ENCODE measurements at regions not wholly inside any gene's neighbourhood (a gene's known extent, or its start where the extent isn't known, plus 50 kb on each side); places are given as distances from the start of the nearest gene placed in this dataset.
"Not testable (repeated sequence)": the region's sequence is repeated elsewhere in the genome, so short reads cannot be mapped to it uniquely, and the experiment has no call there.

DNA sequence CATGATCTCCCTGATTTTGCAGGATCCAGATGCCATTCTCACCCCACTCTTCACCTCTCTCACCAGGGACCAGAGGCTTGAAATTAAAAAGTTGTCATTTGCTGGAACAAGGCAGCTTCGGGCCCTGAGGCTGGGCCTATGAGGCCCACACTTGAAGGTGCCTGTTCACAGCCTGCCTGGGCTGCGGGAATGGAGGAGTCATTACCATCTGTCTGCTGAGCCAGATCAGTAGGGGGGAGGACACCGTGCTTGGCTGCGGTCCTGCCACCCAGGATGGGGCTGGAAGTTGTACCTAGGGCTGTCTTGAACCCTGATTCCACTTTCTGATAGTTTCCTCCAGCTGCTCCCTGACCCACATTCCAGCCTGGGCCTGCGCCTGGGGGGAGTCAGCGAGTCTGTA lies 208.3 kb upstream of the N4BP1 start:
- no peak for DNase-seq

DNA sequence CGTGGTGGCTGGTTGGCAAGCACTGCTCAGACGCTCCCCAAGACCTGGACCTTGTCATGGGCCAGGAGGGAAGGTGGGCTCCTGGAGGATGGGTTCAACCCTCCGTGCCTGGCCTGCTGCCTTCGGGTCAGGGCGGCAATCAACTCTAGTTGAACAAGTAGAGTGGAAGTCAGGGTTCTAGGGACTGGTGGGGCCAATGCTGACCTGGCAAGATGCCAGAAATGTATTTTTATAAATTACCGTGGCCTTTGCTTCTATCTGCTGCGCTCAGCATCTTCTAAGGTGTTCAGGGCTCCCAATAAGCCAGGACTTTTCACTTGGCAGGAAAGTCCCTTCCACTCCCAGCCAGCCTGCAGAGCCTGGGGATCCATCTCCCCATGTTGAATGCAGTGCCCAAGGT lies 207.1 kb upstream of the N4BP1 start:
- DNase-seq: no peak

DNA sequence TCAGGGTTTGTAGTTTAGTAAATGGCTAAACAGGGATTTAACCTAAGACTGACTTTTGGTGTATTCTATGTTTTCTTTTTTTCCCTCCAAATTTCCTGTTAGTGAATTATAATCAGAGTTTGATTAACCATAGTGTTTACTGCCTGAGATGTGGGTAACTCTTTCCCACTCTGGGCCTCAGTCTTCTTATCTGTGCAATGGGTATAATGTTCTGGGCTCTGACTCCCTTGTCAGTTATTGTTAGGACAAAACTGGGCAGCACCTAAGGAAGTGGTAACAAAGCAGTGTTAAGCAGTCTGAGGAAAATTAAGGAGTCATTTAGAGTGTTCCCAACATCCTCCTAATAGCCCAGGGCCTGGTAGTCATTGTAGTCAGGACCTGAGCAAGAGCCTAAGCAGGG lies 206.4 kb upstream of the N4BP1 start:
- no peak for DNase-seq

DNA sequence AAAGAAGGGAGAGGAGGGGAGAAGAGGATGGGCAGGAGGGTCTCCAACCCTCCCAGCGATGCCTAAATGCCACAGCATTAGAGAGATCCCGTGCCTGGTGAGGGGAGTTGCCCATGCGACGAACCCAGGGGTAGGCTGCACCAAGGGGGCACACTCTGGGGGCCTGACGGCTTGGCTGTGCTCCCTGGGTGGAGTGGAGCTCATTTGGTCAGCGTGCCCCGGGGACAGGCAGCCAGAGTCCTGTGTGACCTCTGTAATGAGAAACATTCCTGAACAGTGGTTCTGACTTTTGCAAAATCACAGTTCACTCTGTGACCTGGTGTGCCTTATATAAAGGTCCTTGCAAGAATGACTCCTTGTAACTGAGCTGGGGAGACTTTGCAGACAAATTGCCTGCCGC lies 205.0 kb upstream of the N4BP1 start:
- DNase-seq: no peak

DNA sequence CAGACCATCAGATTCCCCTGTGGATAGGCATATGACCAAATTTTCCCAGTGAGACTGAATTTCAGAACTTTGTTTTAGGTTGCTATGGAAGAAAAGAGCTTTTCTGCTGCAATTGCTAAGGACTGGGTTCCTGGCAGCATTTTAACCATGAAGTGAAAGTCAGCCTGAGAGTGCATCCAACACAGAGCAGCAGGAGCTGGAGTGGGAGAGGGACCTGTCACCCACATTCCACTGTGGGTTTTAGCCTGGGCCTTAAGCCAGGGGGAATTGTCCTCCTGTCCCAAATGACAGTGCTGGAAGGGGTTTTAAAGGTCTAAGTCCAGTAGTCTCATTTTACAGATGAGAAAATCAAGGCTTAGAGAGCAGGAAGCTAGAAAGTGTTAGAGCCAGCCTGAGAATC lies 203.5 kb upstream of the N4BP1 start:
- no peak for DNase-seq

DNA sequence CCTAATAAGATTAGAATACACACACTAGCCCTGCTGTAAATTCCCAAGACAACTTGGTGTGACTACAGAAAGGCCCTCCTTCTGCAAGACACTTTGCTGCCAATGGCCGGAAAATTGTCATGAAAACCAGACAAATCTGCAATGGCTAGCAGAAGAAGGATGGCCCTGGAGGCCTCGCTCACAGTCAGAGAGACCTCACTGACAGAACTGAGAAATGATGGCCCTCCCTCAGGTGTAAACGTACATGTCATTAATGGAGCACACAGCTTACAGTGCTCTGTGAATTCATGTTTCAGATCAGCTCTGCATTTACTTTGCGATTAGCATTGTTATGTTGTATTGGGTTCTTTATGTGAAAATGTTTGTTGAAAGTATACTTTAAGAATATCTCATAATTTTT lies 202.9 kb upstream of the N4BP1 start:
- DNase-seq: no peak

DNA sequence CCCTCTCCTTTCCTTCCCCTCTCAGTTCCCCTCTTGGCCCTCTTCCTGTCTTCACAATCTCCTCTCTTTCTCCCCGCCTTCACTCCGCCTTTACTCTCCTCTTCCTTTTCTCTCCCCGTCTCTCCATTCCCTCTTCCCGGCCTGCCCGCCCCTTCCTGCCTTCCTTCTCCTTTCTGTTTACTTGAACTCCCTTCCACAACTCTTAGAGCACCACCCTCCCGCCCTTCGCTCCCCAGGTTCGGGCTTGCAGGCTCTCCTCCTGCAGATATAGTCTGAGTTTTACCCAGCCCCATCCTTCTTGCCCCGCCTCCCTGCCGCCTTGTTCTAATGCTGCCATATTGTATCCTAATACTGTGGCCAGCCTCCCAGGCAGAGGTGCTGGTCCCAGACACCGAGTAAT lies 201.5 kb upstream of the N4BP1 start:
- no peak for DNase-seq

DNA sequence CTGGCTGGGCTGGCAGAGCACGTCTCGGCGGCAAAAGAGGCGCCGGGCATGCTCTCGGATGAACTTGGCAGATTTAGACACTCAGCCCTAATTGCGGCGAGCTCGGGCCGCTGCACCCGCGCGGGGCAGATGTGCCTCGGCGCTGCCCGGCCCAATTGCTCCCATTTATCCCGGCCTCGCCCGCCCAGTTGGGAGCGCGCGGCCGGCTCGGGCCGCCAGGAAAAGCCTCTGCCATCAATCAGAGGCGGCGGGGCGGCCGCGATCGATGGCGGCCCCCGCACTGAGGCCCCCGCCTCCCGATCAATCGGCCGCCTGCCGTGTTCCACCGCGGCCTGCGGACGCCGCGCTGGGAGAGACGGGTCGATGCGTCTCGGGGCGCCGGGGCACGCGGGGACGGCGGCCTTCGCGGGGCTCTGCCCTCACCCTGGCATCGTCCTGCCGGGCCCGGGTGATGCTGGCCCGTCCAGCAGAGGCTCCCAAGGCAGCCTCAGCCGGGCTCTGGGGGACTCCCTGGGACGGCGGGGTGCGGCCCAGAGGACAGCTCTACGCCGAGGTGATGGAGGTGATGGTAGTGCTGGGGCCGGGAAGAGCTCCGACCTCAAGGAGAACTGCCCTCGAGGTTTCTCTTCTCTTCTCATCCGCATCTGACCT lies 200.9 kb upstream of the N4BP1 start:
- no peak for DNase-seq

DNA sequence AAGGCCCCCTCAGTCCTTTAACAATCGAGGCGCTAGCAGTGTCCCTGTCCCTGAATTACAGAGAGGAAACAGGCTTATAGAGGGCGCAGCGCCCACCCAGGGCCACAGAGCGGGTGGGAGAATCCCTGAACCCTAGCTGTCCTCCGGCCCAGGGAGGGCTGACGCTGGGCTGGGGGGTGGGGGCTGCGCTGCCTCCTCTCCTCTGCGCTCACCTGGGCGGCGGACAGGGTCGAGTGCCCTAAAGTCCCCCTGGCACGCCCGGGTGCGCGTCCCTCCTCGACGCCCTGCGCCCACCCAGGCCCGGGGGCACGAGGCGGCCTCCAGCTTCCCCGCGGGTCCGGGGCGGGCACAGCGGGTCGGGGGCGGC lies 200.4 kb upstream of the N4BP1 start:
- DNase-seq: no peak

DNA sequence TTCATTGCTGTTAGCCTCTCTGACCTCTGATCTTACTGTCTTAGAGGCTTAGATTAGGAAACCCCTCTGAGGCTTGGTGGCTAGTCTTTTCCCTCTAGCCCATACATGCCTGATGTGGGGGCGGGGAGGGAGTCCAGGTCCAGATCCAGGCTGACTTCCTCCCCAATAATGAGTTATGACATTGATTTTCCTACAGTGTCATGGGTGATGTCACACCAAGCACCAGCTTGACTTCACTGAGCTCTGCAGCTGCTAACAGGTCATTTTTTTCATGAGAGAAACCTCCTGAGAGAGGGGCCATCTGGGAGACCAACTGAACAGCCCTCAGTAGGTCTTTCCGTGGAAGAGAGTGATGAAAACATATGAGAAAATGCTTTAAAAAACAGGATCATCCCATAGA lies 180.2 kb upstream of the N4BP1 start:
- no peak for DNase-seq

DNA sequence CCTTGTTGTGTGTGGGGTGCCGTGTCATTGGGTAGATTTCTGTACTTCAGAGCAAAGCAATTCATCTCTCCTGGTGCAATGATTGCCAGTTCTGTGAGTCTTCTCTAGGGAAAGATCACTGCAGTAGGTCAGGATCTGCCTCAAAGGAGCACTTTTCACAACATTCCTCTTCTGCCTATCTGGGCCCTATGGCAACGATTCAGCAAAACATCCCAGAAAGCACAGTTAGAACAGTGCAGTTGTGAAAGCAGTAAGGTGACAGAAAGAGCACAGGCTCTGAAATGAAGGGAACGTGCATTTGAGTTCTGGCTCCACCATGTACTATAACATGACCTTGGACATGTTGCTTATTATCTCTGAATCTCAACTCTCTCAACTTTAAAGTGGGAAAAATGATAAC lies 178.5 kb upstream of the N4BP1 start:
- DNase-seq: no peak

DNA sequence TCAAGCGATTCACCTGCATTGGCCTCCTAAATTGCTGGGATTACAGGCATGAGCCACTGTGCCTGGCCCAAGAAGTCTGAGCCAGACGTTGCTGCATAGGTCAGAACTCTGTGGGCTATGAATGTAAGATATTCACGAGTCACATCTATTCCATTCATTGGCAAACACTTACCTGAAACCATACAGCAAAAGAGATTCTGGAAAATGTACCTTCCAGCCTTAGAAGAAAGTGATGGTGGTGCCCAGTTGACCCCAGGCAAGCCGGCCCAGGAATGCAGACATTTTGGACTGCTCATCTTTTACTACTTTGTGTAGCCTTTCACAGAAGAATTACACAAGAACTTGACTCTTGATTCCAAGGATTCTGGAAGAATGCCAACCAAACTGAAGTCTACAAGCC lies 135.6 kb upstream of the N4BP1 start:
- DNase-seq: no peak

DNA sequence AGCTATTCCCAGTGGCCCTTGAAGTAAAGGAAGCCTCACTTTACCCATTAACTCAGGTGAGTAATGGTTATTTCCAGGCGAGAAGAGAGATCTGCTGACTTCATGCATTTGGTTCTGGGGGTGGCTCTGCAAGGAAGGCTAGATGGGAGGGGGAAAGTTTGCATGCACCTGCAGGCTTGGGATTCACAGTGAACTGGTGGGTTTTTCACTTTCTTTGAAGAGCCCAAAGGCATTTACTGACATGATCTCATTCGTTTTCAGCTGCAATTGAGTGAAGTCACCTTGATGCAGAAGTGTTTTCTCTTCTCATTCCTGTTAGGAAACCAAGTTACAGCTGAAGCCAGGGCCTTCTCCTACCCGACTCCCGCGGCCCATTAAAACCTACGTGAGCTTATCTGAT lies 131.0 kb upstream of the N4BP1 start:
- no peak for DNase-seq

DNA sequence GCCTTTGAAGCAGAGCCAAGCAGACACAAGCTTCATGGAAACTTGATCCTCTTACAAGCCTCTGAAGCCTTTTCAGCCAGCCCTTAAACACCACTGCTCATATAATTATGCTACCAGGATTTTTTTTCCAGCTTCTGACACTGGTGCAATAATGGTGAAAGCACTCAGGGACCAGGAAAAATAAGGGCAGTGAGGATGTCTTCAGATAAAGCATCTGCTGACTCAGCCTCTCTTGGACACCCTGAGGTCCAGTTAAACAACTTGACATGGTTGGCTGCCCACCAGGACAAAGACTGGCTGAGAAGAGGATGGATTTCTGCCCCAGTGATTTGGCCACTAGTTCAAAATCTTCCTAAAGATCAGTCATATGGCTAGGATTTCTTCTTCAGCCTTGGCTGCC lies 124.2 kb upstream of the N4BP1 start:
- no peak for DNase-seq

DNA sequence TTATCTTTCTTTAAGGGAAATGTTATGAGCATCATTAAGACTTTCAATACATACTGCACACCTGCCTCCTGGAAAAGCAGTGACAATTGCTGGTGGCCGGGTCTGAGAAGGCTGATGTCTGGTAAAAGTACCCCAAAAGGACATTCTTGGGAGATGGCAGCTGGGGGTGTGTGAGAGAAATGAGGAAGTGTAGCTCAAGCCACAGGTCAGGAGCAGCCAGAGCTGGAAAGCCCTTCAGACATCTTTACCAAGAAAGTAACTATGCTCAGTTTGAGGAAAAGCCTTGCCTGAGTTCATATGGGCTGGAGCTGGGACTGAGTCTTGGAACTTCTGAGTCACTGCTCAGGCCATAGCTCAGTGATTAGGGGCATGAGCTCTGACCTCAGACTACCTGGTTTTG lies 94.7 kb upstream of the N4BP1 start:
- DNase-seq: no peak

DNA sequence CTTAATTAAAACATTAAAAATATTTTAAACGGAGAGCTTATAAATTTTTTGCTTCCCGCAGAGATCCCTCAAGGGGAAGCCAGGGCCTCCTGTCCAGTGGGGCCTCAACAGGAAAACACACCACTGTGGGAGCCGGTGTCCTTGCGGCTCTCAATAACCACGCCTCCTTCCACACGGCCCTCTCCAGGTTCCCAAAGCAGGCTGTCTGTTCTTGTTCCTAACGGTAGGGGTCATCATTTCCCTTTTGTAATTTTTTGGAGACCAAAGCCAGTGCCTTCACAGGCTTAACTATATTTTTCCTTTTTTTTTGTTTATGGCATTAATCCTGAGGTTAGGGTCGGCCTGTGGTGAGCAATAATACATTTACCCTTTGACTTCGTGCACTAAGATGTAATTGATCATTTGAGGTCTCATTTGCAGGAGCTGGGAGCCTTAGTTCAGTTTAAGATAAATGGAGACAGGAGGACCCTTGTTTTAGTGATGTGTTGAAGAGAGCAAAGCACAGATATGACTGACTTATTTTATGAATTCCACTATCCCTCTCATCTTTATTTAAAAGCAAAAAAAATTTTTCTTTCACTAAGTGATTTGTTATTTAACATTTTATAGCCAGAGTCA lies 77.5 kb upstream of the N4BP1 start:
- peak; percentile 49 for DNase-seq

DNA sequence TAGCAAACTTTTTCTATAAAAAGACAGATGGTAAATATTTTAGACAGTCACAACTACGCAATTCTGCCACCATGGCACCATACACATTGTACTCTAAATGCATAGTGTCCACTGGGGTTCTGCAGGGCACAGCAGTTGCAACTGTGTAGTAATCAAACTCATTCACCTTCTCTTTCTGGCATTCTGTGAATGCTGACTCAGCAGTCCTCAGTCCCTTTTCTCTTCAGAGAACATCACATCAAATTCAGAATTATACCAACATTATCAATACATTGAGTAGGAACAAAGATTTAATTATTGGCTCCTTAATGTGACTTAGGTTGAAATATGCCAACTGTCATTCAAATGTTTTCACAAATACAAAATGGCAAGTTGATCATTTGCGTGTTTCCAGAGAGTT lies 74.2 kb upstream of the N4BP1 start:
- DNase-seq: no peak

DNA sequence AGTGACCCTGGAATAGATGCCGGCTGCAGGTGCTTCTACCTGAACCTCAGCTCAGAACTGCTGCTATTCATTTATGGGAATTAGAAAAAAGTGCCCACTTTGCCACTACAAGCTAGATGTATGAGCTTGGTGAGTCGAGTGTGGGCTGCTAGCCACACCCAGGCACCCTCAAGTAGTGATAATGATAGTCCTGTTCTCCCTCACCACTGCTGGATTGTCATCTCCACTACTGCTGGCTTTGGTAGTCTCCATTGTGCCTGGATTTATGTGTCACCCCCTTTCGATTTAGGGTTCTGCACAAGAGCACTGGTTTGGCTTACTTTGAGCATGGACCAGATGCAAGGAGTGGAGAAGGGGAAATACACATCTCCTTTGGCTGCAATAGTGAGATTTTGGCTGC lies 73.0 kb upstream of the N4BP1 start:
- DNase-seq: no peak

DNA sequence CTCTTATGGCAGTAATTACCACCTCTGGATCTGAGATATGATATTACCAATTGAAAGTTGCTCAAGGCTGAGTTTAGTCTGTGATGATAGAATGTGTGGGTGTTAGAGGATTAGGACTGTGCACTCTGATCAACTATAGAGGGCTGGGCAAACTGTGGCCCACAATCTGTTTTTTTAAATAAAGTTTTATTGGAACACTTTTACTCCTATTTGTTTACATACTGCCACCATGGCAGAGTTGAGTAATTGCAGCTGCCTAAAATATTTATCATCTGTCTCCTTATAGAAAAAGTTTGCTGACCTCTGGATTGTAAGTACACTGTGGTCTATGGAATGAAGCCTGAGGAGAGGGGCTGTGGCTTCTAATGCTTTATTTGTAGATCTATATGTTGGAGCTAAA lies 71.5 kb upstream of the N4BP1 start:
- DNase-seq: no peak

DNA sequence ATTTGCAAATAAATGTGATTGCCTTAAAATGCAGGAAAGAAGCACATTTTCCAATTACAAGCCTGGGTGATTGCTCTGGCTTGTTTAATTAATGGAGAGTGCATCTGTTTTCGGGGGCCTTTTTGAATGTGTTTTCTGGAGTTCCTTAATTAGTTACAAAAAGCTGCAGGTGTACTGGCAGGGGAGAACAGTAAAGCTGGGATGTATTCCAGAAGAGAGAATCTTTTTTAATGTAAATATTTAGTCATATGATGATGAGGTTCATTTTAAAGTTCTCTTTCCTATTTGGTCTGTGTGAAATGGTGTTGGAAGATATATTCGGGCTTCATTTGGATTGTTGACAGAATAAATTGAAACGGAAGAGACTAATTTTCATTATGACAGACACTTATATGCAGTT lies 70.9 kb upstream of the N4BP1 start:
- peak; percentile 47 for DNase-seq

DNA sequence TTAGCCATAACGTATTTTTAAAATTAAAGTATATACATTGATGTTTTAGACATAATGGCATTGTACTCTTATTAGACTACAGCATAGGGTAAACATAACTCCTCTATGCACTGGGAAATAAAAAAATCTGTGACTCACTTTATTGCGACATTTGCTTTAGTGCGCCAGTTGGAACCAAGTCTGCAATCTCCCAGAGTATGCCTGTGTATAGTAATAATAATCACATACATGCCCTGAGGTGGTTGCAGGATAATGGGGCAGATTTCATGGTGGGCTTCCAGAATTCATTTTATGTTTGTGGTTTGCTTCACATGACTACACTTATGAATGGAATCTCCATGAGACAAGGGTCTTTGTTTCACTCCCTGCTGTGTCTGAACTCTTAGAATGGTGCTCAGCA lies 66.9 kb upstream of the N4BP1 start:
- no peak for DNase-seq

DNA sequence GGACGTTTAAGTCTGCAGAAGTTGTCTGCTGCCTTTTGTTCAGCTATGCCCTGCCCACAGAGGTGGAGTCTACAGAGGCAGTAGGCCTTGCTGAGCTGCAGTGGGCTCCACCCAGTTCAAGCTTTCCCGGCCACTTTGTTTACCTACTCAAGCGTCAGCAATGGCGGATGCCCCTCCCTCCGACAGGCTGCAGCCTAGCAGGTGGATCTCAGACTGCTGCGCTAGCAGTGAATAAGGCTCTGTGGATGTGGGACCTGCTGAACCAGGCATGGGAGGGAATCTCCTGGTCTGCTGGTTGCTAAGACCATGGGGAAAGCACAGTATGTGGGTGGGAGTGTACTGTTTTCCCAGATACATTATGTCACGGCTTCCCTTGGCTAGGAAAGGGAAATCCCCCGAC lies 58.2 kb upstream of the N4BP1 start:
- not testable (repeated sequence) for DNase-seq

DNA sequence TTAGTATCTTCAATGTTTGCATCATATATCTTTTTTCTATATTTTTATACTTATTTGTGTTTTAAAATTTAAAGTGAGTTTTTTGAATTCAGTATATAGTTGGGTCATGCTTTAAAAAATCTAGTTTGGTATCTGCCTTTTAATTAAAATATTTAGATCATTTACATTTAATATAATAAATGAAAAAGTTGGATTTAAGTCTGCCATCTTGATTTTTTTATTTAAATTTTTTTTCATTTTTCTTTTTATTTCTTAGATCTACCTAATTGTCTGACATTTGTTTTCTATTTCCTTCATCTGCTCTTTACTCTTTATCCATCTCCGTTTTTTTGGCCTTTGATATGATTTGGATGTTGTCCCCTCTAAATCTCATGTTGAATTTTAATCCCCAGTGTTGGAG lies 50.0 kb upstream of the N4BP1 start:
- no peak for DNase-seq

Data from NCI-H1694 treated with DMSO at 0.1 percent for 48 hours (cell line).